DOHH2 (cell line): ENCODE measurements at regions not wholly inside any gene's neighbourhood (a gene's known extent, or its start where the extent isn't known, plus 50 kb on each side); places are given as distances from the start of the nearest gene placed in this dataset.
"Not testable (repeated sequence)": the region's sequence is repeated elsewhere in the genome, so short reads cannot be mapped to it uniquely, and the experiment has no call there.

Experiments used
- H3F3A ChIP-seq: fragments of 200-600 bp; sonication (generic), shearing (Covaris generic); 2 replicates; pipeline ENCODE4 v1.6.0; 2016; ENCODE audit warnings: antibody characterized with exemption, mild to moderate bottlenecking; ENCODE audit not compliant: control insufficient read depth, insufficient read depth
- H3K27ac ChIP-seq: fragments of 200-600 bp; sonication (generic); 2 replicates; pipeline ENCODE4 v1.5.1; 2014; ENCODE audit warnings: low read depth, mild to moderate bottlenecking, low read length, moderate library complexity
- H3K27me3 ChIP-seq: fragments of 200-600 bp; sonication (generic); 2 replicates; pipeline ENCODE4 v1.6.1; 2014; ENCODE audit warnings: mild to moderate bottlenecking, low read length, mixed read lengths; ENCODE audit not compliant: control insufficient read depth
- H3K36me3 ChIP-seq: fragments of 200-600 bp; sonication (generic); 2 replicates; pipeline ENCODE4 v1.6.1; 2014; ENCODE audit warnings: mild to moderate bottlenecking, low read length, moderate library complexity, mixed read lengths; ENCODE audit not compliant: control insufficient read depth
- H3K4me1 ChIP-seq: fragments of 200-600 bp; sonication (generic); 2 replicates; pipeline ENCODE4 v1.6.1; 2014; ENCODE audit warnings: mild to moderate bottlenecking, low read length, mixed read lengths; ENCODE audit not compliant: control insufficient read depth
- H3K4me2 ChIP-seq: fragments of 200-600 bp; sonication (generic); 2 replicates; pipeline ENCODE4 v1.6.0; 2014; ENCODE audit warnings: mild to moderate bottlenecking, low read length, moderate library complexity
- H3K4me3 ChIP-seq: fragments of 200-600 bp; sonication (generic); 2 replicates; pipeline ENCODE4 v1.5.1; 2014; ENCODE audit warnings: mild to moderate bottlenecking, low read length, mixed read lengths
- H3K79me2 ChIP-seq: fragments of 200-600 bp; sonication (generic); 2 replicates; pipeline ENCODE4 v1.6.1; 2014; ENCODE audit warnings: mild to moderate bottlenecking, low read length, mixed read lengths; ENCODE audit not compliant: control insufficient read depth
- H3K9me2 ChIP-seq: fragments of 200-600 bp; sonication (generic); replicated peaks from 2 replicates; pipeline ENCODE4 v1.6.1; 2014; ENCODE audit warnings: mild to moderate bottlenecking, low read length, mixed read lengths; ENCODE audit not compliant: control insufficient read depth
- H3K9me3 ChIP-seq: fragments of 200-600 bp; sonication (generic); 2 replicates; pipeline ENCODE4 v1.6.1; 2014; ENCODE audit warnings: antibody characterized with exemption, low read length, mixed read lengths; ENCODE audit not compliant: control insufficient read depth, insufficient read depth
- H4K20me1 ChIP-seq: fragments of 200-600 bp; sonication (generic); 2 replicates; pipeline ENCODE4 v1.6.0; 2014; ENCODE audit warnings: low read depth, mild to moderate bottlenecking, antibody characterized with exemption, low read length, moderate library complexity; ENCODE audit not compliant: control insufficient read depth, insufficient read depth
- CTCF ChIP-seq: fragments of 200-600 bp; sonication (generic); IDR thresholded peaks from one replicate; pipeline ENCODE4 v1.5.1; 2014; ENCODE audit warnings: antibody characterized with exemption, mild to moderate bottlenecking, low read depth, low read length; ENCODE audit not compliant: poor library complexity, severe bottlenecking
- EZH2phosphoT487 ChIP-seq: fragments of 200-600 bp; sonication (generic); IDR thresholded peaks from 2 replicates; pipeline ENCODE4 v1.6.1; 2017; ENCODE audit warnings: borderline replicate concordance, mild to moderate bottlenecking, antibody characterized with exemption, low read length, moderate library complexity, mixed read lengths

GRCh38 chr21:16215663-16216183, 485.9 kb downstream of the USP25 start:
- no peaks in the 10 kb centered on the region for H3K9me2 ChIP-seq
- no peak overlapping the region for H3K27ac ChIP-seq
- no peak overlapping the region for H3K4me2 ChIP-seq
- H3K4me1 ChIP-seq: no peaks in the 10 kb centered on the region
- no peaks in the 10 kb centered on the region for H3K79me2 ChIP-seq
- no peak overlapping the region for H3K4me3 ChIP-seq
- H4K20me1 ChIP-seq: no peaks in the 10 kb centered on the region
- H3F3A ChIP-seq: no peaks in the 10 kb centered on the region
- no peaks in the 10 kb centered on the region for H3K27me3 ChIP-seq
- TF ChIP-seq CTCF (no peak), EZH2phosphoT487 (no peak)
- no peaks in the 10 kb centered on the region for H3K36me3 ChIP-seq
- no peaks in the 10 kb centered on the region for H3K9me3 ChIP-seq

- no peaks in the 10 kb centered on the region for H3K79me2 ChIP-seq
- no peaks in the 10 kb centered on the region for H3K27me3 ChIP-seq
- no peaks in the 10 kb centered on the region for H3F3A ChIP-seq
- TF ChIP-seq EZH2phosphoT487 (no peak), CTCF (no peak)
- no peak overlapping the region for H3K4me3 ChIP-seq
- no peaks in the 10 kb centered on the region for H3K9me2 ChIP-seq
- H3K4me1 ChIP-seq: no peaks in the 10 kb centered on the region
- no peaks in the 10 kb centered on the region for H3K9me3 ChIP-seq
- no peak overlapping the region for H3K4me2 ChIP-seq
- no peaks in the 10 kb centered on the region for H3K36me3 ChIP-seq
- H4K20me1 ChIP-seq: no peaks in the 10 kb centered on the region
- H3K27ac ChIP-seq: no peak overlapping the region
Measured at GRCh38 chr21:16216288-16216962, 486.6 kb downstream of the USP25 start.

GRCh38 chr21:16218682-16219343, 489.0 kb downstream of the USP25 start:
- Histone ChIP-seq H3K9me3 (no peaks in the 10 kb centered on the region), H3K9me2 (no peaks in the 10 kb centered on the region), H3K4me2 (no peak overlapping the region), H3K27me3 (no peaks in the 10 kb centered on the region), H3K27ac (no peak overlapping the region), H3K4me1 (no peaks in the 10 kb centered on the region), H3K36me3 (no peaks in the 10 kb centered on the region), H3K79me2 (no peaks in the 10 kb centered on the region), H3K4me3 (no peak overlapping the region), H3F3A (no peaks in the 10 kb centered on the region), H4K20me1 (no peaks in the 10 kb centered on the region)
- no peak for TF ChIP-seq CTCF
- no peak for TF ChIP-seq EZH2phosphoT487

GRCh38 chr21:16224756-16225155, 495.0 kb downstream of the USP25 start:
- H3K36me3 ChIP-seq, H4K20me1 ChIP-seq, H3K4me1 ChIP-seq, H3K79me2 ChIP-seq, H3K9me3 ChIP-seq, H3F3A ChIP-seq, H3K27ac ChIP-seq, H3K4me2 ChIP-seq, H3K4me3 ChIP-seq, H3K9me2 ChIP-seq, H3K27me3 ChIP-seq: not testable (repeated sequence)
